H1 (cell line): ENCODE measurements at regions not wholly inside any gene's neighbourhood (a gene's known extent, or its start where the extent isn't known, plus 50 kb on each side); places are given as distances from the start of the nearest gene placed in this dataset.

Experiments used
- CHD2 ChIP-seq: IDR thresholded peaks from 2 replicates; pipeline ENCODE4 v1.6.1; 2012; ENCODE audit warnings: low read length, improper control_type of control experiment

- no peak for TF ChIP-seq CHD2
Measured at GRCh38 chr2:4539121-4539520, 835.7 kb downstream of the DCDC2C start (continued).
